HG03095 (cell line): ENCODE measurements at regions not wholly inside any gene's neighbourhood (a gene's known extent, or its start where the extent isn't known, plus 50 kb on each side); places are given as distances from the start of the nearest gene placed in this dataset.

ENCODE experiments used
- ATAC-seq: cut with Tn5 transposase; IDR thresholded peaks from one replicate; pipeline ENCODE4 v1.9.1; 2021; ENCODE audit warnings: moderate library complexity; ENCODE audit not compliant: unreplicated experiment

- ATAC-seq: no peak
These were observed 923.5 kb downstream of the ADGRL2 start for GRCh38 chr1:82724246-82724645.

DNA sequence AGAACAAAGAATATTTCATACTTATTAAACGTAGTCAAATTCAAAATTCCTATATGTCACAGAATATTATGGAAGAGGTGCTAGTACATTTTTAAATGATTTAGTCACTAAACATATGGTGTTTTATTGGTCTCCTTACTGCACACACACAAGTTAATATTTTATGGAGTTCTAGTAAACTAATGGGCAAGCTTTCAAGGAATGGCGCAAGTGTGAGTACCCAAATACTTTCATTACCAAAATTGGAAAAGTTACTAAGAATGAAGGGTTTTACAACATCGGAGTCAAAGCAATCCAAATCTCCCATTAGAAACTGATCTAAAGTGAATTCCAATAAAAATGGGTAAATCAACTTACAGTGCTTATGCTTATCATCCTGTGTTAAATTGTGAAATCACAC lies 921.9 kb downstream of the ADGRL2 start:
- ATAC-seq: no peak

DNA sequence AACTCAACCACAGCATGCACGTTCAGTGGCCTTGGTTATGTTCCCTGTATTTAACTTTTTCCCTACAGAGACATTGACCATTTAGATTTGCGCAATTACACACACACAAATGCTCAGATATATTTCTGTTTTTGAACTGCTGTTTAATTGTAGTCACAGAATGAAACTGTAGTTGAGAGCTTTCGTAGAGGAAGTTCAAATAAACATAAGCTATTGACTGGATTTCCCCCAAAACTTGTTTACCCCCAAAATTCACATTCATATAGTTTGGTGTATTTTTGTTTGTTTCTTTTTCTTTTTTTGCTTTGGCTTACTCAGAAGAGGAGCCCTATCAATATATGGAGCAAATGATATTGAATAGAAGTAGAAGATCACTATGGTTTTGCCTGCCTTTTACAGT lies 921.0 kb downstream of the ADGRL2 start:
- no peak for ATAC-seq

GRCh38 chr1:82718719-82719419 lies 918.1 kb downstream of the ADGRL2 start:
- no peak for ATAC-seq

DNA sequence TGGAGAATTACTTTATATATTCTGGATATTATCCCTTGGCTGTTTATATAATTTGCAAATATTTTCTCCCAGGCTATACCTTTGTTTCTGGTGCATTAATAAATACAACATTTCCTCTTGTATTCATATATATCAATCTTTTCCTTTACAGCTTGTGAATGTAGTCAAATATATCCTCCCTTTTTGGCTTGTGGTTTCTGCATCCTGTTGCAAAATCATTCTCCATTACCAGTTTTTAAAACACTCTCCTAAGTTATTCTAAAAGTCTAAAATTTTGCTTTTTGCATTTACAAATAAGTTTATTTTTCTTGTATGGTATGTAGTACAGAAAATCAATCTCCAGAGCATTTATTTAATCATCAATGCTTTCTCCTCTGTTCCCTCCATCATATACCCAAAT lies 909.4 kb downstream of the ADGRL2 start:
- ATAC-seq: no peak

DNA sequence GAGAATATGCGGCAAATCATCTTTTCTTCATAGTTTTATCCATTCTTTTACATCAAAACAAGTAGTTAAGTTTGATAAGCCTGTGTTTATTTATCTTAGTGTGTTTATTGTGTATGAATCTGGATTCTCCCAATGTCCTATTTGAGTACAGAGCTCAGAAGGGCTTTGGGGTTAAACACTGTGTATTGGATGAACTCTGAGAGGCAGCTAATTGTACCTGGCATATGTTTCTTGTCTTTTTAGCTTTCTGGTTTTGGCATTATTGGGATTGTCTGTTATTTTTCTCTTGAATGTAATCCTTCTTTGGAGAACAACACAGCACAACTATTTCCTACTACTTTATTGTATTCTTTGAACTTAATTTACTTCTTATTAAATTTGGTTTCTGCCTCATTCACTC lies 906.9 kb downstream of the ADGRL2 start:
- ATAC-seq: no peak

DNA sequence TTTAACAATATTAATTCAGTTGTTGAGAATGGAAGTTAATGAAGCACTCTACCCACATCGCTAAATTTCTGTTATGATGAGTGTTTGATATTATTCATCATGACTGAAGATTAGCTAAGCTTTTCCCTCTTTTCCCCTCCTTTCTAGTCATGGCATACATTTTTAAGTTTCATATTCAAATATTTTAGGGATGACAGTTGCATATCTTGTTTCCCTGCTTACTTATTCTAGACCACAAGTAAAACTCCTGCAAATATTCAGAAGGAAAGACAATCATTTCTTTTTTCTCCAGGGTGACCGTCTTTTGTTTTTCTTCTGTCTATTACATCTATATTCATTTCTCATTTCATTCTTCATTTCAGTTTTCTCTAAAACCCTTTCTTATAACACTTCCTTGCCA lies 906.0 kb downstream of the ADGRL2 start:
- no peak for ATAC-seq

DNA sequence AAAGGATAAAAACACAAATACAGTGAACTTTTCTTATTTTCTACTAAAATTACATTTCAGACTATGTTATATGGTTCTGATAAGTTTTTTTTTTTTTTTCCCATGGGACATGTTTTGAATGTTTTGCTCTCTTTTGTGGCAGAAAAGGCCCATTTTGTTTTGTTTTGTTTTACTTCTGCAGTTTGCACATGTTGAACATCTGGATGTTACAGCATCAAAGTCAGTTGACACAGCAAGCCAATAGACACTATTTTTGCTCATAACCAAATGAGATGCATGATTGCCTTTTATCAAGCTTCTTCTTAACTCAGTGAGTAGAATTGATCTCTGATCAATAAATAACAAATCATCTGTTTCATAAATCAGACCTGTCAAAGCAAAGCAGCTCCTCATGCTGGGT lies 904.2 kb downstream of the ADGRL2 start:
- ATAC-seq: no peak

DNA sequence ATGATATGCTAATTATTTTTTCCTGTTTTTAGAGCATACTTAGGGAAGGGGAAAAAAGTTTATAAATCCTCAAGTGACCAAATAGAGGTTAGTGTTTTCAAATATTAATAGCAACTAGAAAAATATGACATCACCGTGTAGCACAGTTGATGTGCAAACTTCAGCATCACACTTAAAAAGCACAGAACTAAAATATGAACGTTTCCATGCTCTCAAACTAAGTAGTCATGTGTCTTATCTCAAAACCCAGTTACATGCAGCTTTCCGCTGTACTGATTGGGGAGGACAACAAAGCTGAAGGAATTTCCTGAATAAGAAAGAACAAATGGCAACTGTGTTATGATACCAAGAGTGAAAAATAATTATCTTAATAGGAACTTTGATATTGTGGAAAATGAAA lies 903.7 kb downstream of the ADGRL2 start:
- ATAC-seq: no peak

DNA sequence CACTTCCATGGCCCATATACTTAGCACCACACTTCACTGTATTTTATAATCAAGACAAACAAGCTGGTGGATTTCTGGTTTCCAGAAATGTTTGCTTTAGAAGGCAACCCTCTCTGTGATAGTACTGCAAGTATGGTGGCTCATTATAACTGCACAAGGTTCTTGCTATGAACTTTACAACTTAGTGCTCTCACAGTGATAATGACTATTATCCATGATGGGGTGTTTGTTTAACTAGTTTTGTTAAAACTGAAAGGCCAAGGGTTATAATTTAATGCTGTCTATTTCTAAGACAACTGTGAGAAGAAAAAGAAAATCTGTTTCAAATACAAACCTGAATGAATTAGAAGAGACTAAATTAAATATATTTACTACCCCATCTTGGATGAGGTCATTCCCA lies 903.2 kb downstream of the ADGRL2 start:
- no peak for ATAC-seq

DNA sequence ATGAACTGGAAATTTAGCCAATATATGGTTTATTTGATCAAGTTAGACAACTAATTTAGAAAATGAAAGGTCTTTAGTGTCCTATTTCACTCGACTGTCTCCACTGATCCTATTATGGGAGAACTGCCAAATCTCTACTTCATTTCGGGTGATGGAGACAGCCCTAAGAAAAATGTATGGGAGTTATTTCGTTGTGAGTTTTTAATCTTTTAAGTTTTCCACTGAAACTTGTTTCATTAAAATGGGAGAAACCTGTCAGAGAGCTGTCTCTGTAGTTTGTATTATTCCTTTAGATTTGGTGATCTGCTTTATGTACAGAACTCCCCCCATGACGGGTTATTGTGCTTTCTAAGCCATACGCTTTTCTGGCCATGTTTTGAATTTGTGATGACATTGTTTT lies 899.7 kb downstream of the ADGRL2 start:
- no peak for ATAC-seq

DNA sequence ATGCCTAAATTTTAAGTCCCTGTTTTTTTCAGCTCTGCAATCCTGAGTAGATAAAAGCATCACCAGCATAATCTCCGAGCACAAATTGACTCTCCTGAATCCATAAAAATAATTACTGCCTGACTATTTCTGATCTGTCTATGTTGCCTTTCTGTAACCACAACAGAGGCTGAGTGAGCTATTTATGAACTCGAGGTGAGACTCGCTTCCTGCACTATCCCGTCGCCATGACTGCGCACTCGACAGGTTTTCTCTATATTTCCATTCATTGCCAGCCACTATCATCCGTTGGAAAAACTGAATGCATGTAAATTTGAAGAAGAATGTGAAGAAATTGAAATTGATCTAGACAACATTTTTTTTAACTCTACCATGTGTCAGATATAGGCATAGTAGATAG lies 897.2 kb downstream of the ADGRL2 start:
- no peak for ATAC-seq

DNA sequence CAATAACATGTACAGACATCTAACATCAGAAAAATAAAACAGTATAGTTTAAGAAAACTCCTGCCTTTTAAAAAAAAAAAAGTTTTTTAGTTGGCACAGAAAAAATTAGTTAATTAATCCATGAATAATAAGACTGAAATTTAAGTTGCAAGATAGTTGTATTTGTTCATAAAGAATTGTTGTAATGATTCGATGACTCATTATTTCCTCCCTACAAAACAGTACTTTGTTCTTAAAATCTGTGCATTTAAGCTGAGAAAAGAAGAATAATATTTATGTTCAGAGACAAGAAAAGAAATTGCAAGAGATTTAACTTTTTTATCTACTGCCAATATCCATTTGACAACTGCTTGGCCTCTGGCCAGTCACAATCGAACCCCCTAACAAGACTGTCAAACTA lies 894.7 kb downstream of the ADGRL2 start:
- ATAC-seq: no peak

GRCh38 chr1:82690411-82690810 lies 889.7 kb downstream of the ADGRL2 start:
- no peak for ATAC-seq

- no peak for ATAC-seq
These were observed 888.5 kb downstream of the ADGRL2 start for GRCh38 chr1:82689217-82689616.

DNA sequence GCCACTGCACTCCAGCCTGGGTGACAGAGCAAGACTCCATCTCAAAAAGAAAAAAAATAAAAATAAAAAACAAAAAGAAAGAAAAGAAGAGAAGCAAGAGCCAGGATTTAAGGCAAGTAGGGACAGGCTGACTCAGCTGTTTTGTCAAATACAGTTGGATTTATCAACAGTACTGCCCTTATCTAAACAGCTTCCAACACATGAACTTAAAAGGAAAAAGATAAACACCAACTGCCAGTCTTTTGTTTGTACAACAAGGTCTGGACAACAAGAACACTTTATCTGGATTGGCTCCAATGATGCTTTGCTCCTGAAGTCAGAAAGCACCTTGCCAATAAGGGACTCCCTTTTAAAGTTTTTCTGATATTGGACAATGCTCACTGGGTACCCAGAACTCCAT lies 886.0 kb downstream of the ADGRL2 start:
- ATAC-seq: no peak

GRCh38 chr1:82646888-82647287 lies 846.2 kb downstream of the ADGRL2 start:
- ATAC-seq: no peak

GRCh38 chr1:82646336-82646735 lies 845.6 kb downstream of the ADGRL2 start:
- ATAC-seq: no peak

GRCh38 chr1:82644186-82644915 lies 843.6 kb downstream of the ADGRL2 start:
- no peak for ATAC-seq

DNA sequence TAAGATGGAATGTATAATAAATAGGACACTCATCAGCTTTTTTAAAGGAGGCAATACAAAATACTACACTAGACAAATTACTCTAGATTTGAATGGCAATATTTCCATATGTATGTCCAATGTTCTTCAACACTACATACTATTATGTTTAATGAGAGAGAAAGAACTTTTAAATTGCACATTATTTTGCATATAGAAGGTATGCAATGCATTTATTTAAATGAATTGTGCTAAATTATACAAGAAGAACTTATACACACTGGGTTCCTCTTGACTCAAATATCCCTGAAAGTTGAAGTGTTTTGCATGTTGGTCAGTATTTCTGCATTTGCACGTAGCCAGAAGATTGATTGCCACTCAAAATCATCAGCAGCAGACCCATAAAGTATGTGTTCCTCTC lies 839.6 kb downstream of the ADGRL2 start:
- ATAC-seq: no peak

GRCh38 chr1:82634266-82634665 lies 833.5 kb downstream of the ADGRL2 start:
- no peak for ATAC-seq

DNA sequence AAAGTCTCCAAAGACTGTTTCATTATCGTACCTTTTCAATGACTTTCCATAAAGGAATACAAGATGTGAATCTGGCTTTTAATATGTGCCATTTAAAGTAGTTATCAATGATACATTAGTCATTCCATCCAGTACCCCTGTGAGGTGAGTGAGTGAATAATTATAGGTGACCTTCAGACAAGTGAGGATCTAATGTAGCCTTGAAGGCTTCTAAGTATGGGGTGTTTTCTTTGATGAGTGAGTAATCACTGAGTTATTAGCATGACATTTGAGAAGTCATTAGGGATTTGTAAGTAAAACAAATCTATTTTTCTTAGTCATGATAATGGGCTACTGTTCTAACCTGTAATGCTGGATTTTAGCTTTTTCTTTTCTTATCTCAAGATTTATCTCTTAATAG lies 831.4 kb downstream of the ADGRL2 start:
- no peak for ATAC-seq

DNA sequence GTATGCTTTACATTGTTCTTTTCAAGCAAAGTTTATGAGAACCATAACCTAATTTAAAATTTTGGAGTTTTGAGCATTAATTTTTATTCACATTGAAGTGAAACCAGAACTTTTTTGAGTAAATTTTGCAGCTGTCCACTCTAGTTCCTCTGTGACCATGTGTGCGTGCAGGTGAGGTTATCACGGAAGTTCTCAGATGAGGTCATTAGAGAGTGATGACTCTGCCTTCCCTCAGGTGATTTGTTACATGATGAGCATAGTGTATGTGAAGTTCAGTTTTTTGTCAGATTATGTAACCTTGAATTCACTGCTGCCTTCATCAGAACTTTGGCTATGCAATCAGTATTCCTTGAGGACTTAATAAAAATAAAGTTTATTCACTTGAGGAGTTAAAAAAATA lies 828.2 kb downstream of the ADGRL2 start:
- no peak for ATAC-seq
